GM11168 (cell line): ENCODE measurements at regions not wholly inside any gene's neighbourhood (a gene's known extent, or its start where the extent isn't known, plus 50 kb on each side); places are given as distances from the start of the nearest gene placed in this dataset.
"Not testable (repeated sequence)": the region's sequence is repeated elsewhere in the genome, so short reads cannot be mapped to it uniquely, and the experiment has no call there.

Experiments
- in situ Hi-C: fragments of 300-500 bp; cut with MboI; formaldehyde crosslinking; loops from one replicate; pipeline ENCODE4 v1.12.0; 2022; ENCODE audit warnings: low sequenced_read_pairs; ENCODE audit not compliant: unreplicated experiment

DNA sequence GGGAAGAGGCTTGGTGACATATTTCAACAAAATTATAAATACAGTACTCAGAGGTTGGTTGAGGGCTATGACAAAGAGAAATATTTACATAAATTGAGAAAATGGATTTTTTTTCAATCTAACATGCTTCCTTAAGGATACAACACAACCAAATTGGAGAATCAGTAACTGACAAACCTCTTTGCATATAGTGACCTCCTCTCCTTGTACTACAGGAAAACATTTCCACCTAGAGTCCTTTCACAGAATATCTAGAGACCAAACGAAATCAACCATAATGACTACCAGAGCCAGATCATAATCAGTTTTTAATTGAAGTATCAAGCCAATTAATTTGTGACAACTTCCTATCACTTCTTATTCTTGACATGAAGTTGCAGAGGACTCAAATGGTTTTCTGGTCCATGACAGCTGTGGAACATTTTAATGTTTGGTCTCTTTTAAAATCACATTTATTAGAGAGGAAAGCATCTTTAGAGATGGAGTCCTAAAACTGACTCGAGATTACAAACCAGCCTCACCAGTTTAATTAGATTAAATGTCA, 1636.5 kb upstream of the C9orf72 start:
- in situ Hi-C loops: no loop called here

DNA sequence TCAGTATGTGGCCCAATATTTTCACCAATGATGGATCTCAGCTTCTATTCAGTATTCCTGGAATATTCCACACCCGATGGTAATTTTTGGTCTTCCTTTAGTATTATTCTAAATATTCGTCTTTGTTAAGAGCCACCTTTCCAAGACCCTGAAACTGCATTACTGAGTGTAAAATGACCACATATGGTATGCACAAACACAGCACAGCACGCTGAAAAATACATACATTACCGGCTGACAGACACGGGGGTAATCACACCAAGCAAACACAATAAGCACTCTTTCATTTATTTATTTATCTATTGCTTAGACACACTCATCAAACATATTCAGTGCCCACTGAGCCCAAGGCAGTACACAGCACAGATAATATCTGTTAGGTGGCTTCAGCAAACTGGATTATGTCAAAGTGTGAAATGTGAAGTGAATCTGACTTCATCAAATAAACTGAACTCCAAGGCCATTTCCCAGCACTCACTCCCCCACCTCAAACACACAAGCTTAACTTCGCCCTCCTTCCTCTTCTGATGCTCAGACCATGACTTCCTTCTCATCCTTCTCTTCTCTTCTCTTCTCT, 1637.8 kb upstream of the C9orf72 start:
- in situ Hi-C loops: no loop called here

DNA sequence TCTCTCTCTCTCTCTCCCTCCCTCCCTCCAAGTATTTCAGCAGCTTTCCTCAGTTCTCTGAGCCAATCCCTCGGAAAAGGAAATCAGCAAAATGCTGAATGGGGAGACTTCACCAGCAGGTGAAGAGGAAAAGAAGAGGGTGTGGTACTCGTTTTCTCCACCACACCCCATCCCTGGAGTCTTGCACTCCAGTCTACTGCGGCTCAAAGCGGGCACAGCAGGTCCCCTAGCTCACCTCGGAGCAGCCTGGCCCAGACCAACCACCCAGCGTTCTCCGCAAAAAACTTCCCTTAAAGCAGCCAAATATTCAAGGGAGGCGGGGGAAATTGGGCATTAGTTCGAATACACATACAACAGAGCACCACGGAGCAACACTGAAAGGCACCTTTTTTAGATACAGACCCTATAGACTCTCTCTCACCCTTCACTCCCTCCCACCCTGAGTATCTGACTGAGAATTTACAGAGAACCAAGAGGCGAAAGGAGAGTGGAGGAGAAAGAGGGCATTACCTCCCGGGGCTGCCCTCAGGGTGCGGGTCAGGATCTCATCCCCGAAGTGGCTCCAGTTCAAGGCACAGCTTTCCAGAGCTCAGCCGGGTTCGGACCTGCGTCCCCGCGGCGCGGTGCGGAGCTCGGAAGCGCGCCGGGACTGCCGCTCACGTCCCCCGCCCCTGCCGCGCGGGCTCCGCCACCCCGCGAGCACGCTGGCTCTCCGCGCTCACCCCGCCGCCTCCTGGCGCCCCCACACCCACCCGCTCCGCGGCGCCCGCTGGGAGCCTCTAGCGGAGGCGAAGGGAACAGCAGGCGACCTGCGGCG, 1638.5 kb upstream of the C9orf72 start:
- in situ Hi-C loops: no loop called here

DNA sequence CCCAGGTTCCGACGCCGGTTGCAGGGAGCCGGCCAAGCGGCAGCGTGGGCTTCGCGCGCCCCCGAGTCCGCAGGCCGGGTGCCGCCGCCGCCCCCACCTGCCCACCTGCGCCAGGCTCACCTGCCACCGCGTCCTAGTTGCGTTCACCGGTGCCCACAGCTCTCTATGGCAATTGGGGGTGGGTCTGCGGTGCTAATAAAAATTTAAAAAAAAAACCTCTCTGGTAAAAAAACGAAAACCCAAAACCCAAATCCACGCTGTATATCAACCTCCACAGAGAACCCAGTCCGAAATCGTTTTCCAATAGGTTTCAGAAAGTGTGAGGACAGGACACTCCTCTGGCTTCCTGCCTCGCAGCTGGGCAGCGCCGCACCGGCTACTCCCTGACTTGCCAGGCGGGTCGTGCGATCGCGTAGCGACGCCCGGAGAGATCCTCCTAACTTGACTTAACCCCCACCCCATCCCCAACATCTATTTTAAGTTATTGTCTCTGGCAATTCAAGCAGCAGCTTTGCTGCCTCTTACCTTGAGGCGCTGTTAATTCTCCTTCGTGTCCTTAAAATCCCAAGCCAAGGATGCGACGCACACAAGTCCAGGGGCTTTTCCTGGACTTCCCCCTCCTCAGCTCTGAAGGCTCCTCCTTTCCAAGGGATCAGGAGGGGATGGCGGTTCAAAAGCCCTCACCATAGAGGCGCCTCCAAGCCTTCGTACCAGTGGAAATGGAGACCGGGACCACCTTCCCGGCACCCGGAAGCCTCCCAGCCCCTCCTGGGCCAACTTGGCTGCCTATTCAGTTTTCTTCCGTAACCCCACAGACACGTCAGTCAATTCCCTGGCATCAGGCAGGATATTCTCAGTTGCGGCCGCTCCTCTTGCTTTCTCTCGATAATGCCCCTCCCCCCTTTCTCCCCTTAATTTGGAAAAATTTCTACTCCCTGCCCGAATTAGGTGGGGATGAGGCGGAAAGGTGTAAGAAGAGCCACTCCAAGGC, 1639.4 kb upstream of the C9orf72 start:
- in situ Hi-C loops: no loop called here

DNA sequence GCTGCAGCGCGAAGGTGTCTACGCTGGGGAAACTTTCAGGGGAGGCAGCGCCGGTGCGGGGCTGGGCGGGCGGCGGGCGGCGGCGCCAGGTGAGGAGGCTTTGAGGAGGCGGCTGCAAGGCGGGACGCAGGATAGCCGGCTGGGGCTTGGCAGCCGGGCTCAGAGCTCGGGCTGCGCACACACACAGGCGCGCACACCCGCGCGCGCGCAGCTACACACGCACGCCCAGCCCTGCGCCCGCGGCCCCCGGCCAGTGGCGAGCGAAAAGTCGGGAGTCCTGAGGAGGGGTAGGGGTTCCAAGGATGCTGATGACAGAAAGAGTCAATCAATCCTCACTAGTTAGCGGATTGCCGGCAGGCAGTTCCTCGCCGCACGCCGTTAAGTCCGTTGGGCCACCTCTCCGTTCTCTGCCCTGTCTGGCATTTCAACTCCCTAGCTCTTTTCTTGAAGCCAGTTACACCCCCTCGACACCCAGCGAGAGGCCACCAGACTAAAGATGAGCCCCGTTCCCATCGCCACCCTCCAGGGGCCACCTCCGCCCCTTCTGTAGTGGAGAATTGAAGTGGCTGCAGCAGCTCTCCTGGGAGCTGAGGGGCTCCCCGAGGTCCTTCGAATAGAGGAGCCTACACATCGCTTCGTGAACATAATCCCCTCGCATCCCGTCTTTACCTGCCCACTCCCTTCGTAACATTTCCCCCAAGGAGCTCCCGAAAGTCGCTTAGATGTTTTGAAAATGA, 1640.3 kb upstream of the C9orf72 start, which contains the start of gene LINGO2:
LINGO2 (minus strand) TSS at position 185 of the 737 bp plus-strand sequence.
- in situ Hi-C loops: no loop called here

DNA sequence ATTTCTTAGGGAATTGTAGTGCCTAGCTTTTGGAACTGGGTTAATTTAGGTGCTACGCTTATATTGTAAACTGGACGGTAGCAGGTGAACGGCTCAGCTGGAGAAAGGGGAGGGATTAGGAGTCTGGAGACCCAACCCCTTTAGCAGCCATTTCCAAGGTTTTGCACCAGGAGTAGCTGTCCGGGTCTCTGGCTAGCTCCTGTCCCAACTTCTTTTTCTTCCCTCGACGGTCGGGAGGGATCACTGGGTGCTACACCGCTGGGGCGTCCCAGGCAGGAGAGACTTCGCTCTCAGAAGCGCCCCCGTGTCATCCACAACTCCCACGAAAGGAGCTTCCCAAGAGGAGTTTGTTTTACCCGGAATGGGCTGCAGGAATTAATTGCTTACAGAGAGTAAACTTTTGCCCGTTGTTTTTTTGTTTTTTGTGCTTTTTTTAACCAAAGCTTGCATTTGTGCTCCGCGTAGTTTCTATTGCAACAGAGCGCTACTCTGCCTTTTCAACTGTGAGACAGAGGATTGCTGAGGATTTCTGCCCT, 1640.9 kb upstream of the C9orf72 start:
- in situ Hi-C loops: no loop called here

DNA sequence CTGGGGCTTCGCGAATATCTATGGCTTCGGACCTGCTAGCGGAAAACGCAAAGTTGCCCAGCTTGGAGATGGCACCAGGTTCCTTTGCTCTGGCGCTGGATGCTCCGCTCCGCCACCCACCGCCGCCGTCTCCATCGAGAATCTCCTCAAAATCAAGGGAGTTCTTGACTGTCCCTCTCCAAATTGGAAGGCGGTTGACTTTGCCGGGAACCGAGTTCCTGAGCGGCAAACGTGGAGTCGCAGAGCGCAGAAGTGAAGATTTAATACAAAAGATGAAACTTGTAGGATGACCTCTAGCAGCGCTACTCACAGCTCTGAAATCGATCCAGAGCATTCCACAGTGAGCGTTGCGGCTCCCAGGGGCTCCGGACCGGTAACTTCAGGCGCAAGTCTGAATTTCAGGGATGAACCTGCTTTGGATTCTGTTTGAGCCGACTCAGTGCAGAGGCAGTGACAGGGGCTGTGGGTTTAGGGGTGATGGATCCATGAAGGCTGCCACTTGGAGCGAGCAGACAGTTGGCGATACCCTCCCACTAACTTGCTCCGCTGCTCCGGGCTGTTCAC, 1641.5 kb upstream of the C9orf72 start:
- in situ Hi-C loops: no loop called here

DNA sequence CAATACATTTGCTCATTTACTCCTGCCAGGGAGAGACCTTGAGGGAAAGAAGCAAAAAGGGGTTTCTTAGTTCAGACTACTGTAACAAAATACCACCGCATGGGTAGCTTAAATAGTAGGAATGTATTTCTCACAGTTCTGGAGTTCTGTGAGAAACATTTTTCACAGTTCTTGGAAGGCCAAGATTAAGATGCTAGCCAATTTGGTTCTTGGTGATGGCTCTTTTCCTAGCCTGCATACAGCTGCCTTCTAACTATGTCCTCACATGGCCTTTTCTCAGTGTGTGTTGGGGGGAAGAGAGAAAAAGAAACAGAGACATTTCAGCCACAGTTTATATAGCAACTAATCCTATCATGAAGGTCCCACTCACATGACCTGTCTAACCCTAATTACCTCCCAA, 1644.7 kb upstream of the C9orf72 start:
- in situ Hi-C loops: no loop called here

DNA sequence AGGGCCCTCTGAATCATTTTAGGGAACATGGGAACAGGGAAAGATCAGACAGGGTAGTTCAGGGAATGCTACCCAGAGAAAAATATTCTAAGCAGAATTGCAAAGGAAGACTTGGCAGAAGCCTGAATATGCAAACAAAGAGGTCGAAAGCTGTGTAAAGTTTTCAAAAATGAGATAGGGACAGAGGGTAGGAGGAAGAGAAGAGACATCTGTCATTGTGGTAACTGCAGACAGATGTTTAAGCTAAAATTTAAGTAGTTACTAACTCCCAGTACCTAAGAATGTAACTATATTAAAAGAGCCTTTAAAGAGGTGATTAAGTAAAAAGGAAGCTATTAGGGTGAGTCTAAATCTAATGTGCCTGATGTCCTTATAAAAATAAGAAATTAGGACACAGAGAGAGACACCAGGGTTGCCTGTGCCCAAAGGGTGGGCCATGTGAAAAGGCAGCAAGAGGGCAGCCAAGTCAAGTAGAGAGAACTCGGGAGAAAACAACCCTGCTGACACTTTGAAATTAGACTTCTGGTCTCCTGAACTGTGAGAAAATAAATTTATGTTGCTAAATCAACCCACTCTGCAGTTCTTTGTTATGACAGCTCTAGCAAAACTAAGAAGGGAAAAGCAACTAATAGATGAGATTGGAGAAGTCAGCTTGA, 1647.4 kb upstream of the C9orf72 start:
- in situ Hi-C loops: no loop called here

DNA sequence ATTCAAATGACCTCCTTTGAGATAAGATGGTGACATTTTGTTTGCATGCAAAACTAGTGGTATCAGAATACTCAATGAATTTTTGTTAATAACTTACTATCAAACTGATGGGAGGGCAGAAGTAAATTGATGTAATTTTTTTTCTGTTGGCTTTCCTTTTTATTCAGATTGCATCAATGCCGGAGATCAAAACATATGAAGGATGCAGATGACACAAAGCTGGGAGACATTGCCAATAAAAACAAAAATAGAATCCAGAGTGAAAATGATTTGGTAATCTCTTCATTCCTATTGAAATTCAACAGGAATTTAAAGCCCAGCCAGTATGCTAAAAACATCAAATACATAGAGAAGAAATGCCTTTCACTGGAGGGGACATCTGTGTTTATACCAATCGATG, 1655.3 kb upstream of the C9orf72 start:
- in situ Hi-C loops: no loop called here

DNA sequence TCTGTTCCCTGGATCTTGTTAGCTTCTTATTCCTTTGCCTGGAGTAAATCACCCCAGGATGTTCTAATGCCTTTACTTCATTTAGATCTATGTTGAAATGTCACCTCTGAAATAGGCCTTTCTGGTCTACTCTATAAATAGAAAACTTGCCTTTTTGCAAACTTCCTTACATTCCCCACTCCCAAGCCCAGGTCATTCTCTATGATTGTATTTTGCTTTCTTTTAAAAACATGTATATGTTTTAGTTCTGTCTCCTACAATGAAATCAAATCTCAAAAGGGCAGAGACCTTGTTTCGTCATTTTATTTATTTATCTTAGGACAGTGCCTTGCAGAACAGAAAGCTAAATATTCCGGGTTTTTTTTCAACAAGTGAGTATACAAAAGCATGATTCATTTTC, 1657.7 kb upstream of the C9orf72 start:
- in situ Hi-C loops: no loop called here

DNA sequence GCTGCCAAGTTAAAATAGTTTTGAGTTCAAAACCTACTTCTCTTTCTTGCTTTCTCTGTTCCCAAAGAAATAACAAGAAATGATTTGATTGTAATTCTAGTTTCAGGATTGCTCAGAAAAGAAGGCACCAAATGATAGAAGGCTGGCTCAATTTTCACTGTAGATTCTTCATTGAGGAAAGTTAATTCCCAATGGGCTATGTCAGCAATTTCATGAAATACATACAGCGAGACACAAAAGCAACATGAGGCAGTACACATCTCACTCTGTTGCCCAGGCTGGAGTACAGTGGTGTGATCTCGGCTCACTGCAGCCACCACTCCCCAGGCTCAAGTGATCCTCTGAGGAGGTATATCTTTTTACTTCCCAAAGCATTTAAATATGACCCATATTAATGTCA, 1659.9 kb upstream of the C9orf72 start:
- in situ Hi-C loops: no loop called here

DNA sequence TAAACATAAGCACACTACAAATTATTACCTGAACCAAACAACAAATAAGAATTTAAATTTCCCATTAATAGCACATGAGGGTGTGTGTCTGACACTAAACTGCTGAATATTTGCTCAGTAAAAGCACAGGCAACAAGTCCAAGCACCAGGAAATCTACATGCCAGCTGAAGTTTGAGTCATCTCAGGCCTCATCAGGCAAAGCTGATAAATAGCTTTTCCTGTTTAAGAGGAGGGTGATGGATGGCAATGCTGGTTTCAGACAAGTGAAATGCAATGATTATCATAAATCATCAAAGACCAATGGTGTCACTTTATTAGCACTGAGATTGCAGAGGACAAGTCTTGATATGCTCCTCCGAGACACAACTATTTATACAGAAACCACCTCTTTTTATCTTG, 1668.0 kb upstream of the C9orf72 start:
- in situ Hi-C loops: no loop called here

DNA sequence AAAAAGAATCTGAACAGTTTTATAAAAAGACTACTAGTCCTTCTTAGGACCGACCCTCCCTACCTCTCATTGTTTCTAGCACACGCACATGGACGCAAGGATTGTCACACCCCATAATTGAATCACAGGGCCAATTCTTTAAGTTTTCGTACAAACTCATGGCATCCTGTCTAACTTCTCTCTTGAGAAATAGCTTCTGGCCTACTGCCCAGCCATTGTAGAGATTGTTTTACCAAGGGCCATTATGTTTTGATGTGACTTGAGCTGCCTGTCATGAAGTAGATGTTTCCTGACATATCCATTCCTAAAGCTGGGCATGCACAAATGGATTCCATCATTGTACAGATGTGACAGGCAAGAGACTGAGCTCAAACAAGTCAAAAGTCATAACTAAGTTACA, 1672.1 kb upstream of the C9orf72 start:
- in situ Hi-C loops: no loop called here

DNA sequence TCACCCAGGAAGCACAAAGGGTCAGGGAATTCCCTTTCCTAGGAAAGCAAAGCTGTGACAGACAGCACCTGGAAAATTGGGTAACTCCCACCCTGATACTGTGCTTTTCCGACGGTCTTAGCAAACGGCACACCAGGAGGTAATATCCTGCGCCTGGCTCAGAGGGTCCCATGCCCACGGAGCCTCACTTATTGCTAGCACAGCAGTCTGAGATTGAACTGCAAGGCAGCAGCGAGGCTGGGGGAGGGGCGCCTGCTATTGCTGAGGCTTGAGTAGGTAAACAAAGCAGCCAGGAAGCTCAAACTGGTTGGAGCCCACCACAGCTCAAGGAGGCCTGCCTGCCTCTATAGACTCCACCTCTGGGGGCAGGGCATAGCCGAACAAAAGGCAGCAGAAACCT, 1697.1 kb upstream of the C9orf72 start:
- in situ Hi-C loops: not testable (repeated sequence)

DNA sequence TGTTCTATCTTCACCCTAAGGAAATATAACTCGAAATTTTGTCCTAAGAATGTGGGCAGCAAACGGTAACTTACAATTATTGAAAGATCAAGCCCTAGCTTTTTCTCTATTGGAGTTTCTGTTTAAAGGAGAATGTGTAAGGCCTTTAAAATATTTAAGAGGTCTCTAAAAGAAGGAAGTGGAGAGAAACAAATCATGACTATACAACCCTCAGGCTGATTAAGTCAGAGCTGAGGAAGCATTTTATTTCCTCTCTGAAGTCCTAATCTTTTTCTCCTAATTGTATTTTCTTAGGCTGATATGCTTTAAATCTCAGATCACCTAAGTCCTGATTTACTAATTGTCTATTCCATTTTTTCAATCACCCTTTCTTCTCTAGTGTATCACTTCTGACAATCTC, 1708.8 kb upstream of the C9orf72 start:
- in situ Hi-C loops: no loop called here

DNA sequence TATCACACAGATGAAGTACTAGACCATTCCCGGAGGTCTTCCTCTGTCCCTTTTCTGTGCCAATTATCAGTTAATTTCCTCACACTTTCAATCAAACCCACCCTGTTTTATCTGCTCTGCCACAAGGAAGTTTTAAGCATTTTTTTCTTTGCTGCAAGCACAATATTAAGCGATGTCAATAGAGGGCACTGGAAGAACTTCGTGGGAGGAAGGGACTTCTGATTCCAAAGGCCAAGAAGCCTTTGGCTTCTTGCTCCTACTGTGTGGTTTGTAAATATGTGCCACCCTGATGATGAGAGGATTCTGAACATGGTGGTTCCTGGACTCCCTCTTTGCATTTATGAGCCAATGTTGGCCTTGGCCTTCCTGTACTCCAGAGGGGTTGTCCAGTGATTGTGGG, 1712.5 kb upstream of the C9orf72 start:
- in situ Hi-C loops: no loop called here

DNA sequence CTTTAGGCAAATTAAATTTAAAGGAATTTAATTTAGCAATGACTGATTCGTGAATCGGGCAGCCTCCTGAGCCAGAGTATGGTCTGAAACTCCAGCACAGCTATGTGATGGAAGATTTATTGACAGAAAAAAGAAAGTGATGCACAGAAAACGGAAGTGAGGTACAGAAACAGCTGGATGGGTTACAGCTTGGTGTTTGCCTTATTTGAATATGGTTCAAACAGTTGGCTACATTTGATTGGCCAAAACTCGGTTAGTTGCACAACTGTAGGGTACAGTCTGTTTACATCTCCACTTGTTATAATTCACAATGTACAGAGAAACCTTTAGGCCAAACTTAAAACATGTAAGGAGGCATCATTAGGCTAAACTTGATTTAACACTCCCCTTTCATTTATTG, 1716.1 kb upstream of the C9orf72 start:
- in situ Hi-C loops: no loop called here

DNA sequence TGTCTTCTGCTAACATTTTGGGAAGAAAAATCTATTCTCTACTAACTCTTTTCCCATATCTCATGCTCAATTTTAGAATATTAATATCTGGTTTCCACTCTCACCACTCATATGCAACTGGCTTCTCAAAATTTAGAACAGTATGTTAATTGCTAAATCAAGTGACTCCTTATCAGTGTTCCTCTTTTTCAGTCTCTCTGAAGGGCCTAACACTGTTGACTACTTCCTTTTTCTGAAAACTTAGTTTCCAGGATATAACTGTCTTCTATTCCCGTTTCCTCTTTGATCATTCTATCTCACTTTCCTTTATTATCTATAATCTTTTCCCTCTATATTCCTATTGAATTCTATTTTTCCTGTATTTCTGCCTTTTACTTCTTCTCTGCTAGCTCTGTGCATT, 1717.2 kb upstream of the C9orf72 start:
- in situ Hi-C loops: no loop called here
